ENCODE measurements at regions not wholly inside any gene's neighbourhood (a gene's known extent, or its start where the extent isn't known, plus 50 kb on each side); places are given as distances from the start of the nearest gene placed in this dataset.
A peak's percentile ranks its signal among the peaks of the same experiment; 100 is the strongest.

DNA sequence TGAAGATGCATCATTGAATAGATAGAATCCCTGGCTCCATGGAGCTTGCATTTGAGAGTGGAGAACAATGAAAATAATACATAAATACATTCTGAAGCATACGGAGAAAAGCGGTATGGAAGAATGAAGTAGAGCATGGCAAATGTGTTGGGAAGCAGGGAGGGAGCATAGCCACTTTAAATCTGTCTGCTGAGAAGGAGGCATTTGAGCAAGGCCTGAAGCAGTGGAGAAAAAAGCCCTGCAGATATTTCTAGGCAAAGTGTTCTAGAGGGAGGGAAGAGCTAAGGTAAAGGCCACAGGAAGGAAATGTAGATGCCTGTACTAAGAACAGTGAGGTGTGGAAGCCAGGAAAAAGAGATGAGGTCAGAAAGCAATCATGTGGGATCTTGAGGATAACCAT lies 484.8 kb downstream of the CNTN3 start:
- in situ Hi-C loops (cut with HindIII; ENCODE audit: low pct_ligation_motif_present, low pct_unique_long_range_greater_than_20kb, low sequenced_read_pairs), result no loop called here
- no peak for DNase-seq

DNA sequence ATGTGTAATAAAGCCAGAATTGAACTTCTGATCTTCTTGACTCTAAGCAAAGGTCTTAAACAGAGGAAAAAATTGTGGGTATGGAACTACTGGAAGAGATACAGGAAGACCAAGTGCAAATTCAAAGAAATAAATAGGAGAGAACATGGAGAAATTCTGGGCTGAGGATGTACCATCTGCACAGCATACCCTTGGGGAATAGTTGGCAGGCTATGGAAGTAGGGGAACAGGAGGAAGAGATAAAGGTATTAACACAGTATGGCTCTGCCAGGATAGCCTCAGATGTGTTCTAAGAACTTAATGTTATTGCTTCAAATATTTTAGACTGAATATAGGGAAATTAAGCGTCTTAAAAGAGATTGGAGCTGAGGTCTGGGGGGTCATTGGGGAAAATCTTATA lies 485.4 kb downstream of the CNTN3 start:
- in situ Hi-C loops (cut with HindIII; ENCODE audit: low pct_ligation_motif_present, low pct_unique_long_range_greater_than_20kb, low sequenced_read_pairs), result no loop called here
- no peak for DNase-seq

DNA sequence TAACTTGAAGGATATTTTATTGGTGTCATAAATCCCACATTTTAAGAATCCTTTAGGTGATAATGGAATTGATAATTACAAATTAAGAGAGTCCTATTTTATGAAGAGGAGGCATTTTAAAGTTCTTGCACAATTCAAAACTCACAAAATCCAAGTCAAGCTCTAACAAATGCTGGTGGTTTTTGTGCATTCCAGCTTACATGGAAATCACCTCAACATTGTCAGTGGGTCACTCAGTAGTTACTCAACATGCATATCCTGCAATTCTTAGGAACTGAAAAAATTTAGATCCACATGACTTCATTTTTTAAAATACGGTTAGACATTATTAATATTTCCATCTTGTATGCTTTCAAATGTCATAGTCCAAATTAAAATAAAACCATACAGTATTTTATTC lies 487.2 kb downstream of the CNTN3 start:
- in situ Hi-C loops (cut with HindIII; ENCODE audit: low pct_ligation_motif_present, low pct_unique_long_range_greater_than_20kb, low sequenced_read_pairs), result no loop called here
- DNase-seq, result no peak

DNA sequence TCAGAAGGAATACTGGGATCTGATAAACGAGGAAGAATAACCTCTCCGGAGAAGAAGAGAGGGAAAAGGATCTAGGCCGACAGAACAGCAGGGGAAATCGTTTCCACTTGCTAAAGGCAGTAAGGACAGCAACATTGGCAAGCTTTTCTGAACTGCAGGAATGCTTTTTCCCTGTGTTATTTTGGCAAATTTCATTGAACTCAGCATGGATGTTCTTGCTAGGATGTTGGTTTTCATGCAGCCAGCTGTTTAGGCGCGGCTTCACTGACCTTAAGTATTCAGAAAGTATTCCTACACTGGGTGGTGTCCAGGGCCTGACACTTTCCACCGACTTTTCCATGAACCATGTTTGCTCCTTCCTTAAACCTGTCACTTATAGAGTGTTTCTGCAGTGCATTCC lies 489.7 kb downstream of the CNTN3 start:
- DNase-seq, result no peak
- in situ Hi-C loops (cut with HindIII; ENCODE audit: low pct_ligation_motif_present, low pct_unique_long_range_greater_than_20kb, low sequenced_read_pairs), result no loop called here

DNA sequence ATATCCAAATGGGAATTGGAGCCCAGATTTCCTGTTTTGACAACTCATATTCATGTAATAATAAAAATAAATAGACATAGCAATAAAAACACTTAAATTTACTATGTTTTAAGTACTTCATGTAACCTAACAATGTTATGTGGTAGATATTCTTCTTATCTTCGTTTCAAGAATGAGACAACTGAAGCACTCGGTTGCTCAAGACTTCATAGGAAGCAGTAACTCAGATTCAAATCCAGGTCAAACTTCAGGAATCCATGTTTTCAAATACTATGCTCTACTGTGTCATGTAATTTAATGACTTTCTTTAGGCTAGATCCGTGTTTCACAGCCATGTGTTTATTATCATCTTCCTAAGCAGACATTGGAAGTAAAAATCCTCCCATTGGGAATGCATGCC lies 492.2 kb downstream of the CNTN3 start:
- in situ Hi-C loops (cut with HindIII; ENCODE audit: low pct_ligation_motif_present, low pct_unique_long_range_greater_than_20kb, low sequenced_read_pairs), result no loop called here
- no peak for DNase-seq

DNA sequence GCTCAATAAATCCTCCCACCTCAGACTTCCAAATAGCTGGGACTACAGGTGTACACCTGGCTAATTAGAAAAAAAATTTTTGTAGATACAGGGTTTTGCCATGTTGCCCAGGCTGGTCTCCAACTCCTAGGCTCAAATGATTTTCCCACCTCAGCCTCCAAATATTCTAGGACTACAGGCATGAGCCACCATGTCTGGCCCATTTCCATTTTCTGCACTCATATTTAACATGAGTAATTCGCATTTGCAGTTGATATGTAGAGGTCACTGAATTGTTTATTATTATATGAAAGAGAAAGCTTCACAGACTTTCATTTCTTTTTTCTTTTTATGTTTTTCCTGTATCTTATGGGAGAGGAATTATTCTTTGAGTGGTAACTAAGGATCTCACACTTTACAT lies 492.7 kb downstream of the CNTN3 start:
- no peak for DNase-seq
- in situ Hi-C loops (cut with HindIII; ENCODE audit: low pct_ligation_motif_present, low pct_unique_long_range_greater_than_20kb, low sequenced_read_pairs), result no loop called here

DNA sequence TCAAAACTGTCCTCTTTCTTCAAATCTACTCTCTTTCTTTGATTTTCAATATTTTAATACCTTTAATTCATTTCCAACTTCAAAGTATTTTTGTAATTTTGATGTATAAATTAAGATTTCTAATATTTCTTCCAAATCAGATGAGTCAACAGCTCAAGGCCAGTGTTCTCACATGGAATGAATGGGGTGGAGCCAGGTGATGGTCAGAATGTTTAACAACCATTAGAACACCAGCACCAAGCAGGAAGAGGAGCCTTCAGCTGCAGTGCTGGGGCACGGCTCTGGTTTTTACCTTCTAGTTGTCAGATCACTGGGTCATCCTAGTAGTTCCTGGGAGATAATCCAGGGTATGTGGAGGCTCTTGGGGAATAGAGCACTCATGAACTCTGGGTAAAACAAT lies 494.5 kb upstream of the PDZRN3 start:
- DNase-seq, result no peak
- in situ Hi-C loops (cut with HindIII; ENCODE audit: low pct_ligation_motif_present, low pct_unique_long_range_greater_than_20kb, low sequenced_read_pairs), result no loop called here

DNA sequence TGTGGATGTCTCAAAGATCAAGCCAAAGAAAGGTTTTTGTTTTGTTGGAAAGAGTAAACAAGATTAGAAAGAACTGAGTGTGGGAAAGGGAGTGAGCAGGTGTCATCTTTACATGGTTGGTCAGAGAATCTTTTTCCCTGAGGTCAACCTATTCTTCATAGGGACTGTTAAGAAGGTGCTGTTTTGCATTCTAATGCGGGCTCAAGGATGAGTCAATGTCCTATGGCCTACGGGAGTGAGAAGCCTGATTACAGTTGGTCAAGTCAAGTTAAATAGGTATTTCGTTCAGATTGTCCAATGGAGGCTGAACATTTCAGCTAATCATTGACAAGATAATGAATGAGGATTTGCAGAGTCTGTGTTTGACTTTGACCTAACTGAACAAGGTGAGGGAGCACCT lies 491.2 kb upstream of the PDZRN3 start:
- no peak for DNase-seq
- in situ Hi-C loops (cut with HindIII; ENCODE audit: low pct_ligation_motif_present, low pct_unique_long_range_greater_than_20kb, low sequenced_read_pairs), result no loop called here

DNA sequence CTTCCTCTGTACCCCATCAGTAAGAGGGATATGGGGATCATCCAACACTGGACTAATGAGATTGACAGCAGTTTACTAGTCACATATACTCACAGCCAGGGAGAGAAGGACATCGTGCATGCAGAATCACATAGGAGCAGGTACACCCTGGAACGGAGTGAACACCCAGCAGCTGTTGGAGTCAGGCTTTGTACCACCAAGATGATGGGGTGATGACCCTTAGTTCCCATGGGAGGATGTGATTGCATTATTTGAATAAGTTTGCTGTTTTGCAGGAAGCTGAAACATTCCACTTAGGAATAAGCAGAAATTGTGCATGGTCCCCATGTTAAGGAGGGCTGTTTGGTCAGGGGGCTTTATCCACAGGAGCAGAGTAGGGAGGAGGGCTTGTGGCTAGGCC lies 482.7 kb upstream of the PDZRN3 start:
- no peak for DNase-seq
- in situ Hi-C loops (cut with HindIII; ENCODE audit: low pct_ligation_motif_present, low pct_unique_long_range_greater_than_20kb, low sequenced_read_pairs), result no loop called here

DNA sequence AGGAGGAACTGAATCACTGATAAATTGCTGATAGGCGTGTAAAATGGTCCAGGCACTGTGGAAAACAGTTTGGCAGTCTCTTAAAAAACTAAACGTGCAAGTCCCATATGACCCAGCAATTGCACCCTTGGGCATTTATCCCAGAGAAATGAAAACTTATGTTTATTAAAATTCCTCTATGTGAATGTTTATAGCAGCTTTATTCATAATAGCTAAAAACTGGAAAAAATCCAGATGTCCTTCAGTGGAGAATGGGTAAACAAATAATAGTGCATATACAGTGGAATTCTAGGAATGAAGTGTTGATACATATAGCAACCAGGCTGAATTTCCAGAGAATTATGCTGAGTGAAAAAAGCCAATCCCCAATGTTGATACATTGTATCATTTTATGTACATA lies 482.2 kb upstream of the PDZRN3 start:
- in situ Hi-C loops (cut with HindIII; ENCODE audit: low pct_ligation_motif_present, low pct_unique_long_range_greater_than_20kb, low sequenced_read_pairs), result no loop called here
- no peak for DNase-seq

DNA sequence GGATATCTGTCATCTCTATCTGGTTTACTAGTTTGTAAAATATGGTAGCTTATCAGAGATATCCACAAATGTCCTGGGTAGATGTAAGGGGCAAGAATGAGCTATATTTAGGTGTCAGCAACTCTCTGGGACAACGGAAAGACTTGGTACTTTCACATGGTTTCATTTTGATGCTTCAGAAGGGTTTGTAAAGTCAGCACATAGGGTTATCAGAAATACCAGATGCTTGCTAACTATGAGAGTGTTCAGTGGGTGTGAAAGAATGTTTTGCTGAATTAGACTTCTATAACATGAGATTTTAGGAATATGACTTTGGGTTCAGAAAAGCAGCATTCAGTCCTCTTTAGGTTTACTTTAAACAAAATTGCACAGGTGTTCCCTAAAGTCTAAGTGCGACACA lies 466.5 kb upstream of the PDZRN3 start:
- no peak for DNase-seq
- in situ Hi-C loops (cut with HindIII; ENCODE audit: low pct_ligation_motif_present, low pct_unique_long_range_greater_than_20kb, low sequenced_read_pairs), result no loop called here

DNA sequence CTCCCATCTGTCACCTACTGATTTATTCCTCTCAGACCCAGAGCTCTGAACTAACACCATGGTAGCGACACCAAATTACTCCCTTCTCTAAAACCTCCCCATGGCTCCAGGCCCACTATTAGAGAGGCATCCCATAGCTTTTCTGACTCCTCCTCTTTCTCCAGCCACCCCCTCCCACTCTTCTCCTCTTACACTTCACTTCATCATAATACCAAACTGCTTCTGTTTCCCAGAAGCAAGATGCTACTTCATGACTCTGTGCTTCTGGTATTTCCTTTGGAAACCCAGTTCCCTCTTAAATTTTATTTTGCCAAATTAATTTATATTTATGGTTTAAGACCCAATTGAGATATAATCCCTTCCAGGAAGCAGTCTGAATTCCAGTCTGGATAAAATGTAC lies 465.1 kb upstream of the PDZRN3 start:
- in situ Hi-C loops (cut with HindIII; ENCODE audit: low pct_ligation_motif_present, low pct_unique_long_range_greater_than_20kb, low sequenced_read_pairs), result no loop called here
- DNase-seq, result no peak

DNA sequence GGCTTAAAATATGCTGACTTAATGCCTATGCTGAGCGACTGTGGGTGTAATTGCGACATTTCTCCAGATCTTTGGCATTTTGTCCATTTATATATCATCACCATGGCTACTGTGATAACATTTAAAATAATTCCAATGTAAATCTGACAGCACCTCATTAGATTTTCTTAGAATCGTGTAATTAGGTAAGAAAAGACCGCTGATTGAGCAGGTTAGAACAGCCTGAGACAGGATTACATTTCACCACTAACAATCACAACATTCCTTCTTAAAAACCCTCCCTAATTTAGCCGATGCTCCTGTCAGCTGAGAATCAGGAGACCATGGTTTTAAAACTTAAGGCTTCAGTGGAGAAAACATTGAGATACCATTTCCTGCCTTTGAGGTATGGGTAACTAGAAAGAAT lies 455.3 kb upstream of the PDZRN3 start:
- in situ Hi-C loops (cut with HindIII; ENCODE audit: low pct_ligation_motif_present, low pct_unique_long_range_greater_than_20kb, low sequenced_read_pairs), result no loop called here
- no peak for DNase-seq

DNA sequence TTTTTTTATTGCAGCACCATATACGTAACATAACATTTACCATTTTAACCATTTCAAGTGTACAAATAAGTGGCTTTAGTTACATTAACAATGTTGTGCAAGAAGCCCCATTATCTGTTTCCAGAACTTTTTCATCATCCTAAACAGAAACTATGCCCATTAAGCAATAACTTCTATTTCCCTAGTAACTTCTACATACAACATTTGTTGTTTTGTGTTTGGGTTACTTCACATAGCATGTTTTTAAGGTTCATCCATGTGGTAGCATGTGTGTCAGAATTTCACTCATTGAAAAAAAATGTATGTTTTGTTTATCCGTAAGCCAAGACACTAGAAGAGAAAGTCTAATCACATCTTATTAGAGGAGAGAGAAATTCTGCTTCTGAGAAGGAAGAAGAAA lies 450.5 kb upstream of the PDZRN3 start:
- DNase-seq, result no peak
- in situ Hi-C loops (cut with HindIII; ENCODE audit: low pct_ligation_motif_present, low pct_unique_long_range_greater_than_20kb, low sequenced_read_pairs), result no loop called here

DNA sequence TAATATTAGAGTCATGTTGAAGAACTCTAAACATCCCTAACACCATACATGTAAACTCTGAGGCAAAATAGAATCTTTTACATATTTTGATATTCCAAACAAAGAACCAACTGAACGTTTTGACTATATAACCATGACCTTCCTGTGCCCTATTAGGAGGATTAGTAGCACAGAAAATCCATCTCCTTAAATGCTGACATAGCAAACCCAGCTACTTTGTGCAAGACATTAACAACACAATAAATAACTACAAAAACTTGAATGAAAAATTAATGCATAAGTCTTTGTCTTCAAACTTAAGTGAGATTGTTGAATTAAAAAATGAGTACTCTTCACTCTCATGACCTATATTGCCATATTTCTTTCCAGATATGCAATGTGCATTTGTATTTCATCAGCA lies 450.0 kb upstream of the PDZRN3 start:
- in situ Hi-C loops (cut with HindIII; ENCODE audit: low pct_ligation_motif_present, low pct_unique_long_range_greater_than_20kb, low sequenced_read_pairs), result no loop called here
- DNase-seq, result no peak

DNA sequence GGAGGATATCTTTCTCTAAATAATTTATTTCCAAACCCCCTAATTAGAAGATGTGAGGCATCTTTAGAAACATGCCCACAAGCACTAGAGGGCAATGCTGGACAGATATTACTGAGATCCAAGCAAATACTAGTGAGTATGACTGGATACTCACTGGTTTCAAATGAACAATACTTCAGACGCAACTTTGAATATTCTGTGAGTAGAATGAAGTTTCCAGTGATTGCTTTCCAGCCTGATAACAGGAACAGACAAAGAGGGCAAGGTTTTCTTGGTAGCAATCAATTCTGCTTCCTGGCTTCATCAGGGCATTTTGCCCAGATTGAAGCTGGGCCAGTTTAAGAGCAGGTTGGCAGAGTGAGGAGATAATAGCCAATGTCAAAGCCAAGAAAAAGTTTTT lies 442.6 kb upstream of the PDZRN3 start:
- in situ Hi-C loops (cut with HindIII; ENCODE audit: low pct_ligation_motif_present, low pct_unique_long_range_greater_than_20kb, low sequenced_read_pairs), result no loop called here
- DNase-seq, result peak; percentile 2

DNA sequence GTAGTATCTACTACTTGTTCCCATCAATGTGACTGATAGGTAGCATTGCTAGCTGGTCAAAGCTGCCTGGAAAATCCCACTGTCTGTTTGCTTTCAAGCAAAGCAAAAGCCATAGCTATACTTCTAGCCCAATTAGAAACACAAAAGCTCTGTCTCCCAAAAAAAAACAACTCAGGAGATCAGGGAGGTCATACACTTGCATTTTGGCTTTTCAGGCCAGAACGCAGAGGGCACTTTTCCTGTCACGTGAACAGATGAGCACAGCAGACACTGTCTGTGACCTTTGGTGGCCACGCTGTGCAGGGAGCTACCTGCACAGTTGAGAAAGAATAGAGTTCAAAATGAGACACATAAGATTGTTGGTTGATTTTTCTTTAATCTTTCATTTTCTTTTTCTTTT lies 441.7 kb upstream of the PDZRN3 start:
- in situ Hi-C loops (cut with HindIII; ENCODE audit: low pct_ligation_motif_present, low pct_unique_long_range_greater_than_20kb, low sequenced_read_pairs), result no loop called here
- DNase-seq, result no peak

DNA sequence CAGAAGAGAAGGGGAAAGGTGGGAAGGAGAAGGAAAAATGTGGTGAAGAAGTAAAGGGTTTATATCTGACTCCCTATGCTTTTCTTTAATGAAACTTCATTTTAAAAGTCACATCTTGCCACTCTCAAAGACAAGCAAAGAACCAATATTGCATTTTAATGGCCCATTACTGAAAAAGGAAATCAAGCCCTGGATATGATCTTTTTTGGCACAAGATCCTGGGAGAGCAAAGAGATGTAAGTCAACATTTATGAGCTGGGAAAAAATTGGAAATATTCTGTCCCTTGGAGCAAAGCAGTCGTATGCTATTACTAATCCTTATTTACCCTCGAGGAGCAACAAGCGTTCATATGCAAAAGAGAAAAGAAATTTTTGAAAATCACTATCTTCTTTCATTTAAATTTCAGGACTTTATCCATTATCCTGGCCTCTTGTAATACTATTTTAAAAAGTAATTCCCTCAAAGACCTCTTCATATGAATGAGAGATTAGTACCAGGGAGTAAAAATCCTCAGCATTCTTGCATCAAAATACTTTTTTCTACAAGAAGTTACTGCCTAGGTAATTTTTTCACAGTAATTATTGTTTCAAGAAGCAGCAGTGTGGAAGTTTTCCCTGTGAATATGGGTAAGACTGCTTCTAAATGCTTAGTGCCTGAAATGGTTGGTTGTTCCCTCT lies 435.3 kb upstream of the PDZRN3 start:
- no peak for DNase-seq
- in situ Hi-C loops (cut with HindIII; ENCODE audit: low pct_ligation_motif_present, low pct_unique_long_range_greater_than_20kb, low sequenced_read_pairs), result no loop called here

DNA sequence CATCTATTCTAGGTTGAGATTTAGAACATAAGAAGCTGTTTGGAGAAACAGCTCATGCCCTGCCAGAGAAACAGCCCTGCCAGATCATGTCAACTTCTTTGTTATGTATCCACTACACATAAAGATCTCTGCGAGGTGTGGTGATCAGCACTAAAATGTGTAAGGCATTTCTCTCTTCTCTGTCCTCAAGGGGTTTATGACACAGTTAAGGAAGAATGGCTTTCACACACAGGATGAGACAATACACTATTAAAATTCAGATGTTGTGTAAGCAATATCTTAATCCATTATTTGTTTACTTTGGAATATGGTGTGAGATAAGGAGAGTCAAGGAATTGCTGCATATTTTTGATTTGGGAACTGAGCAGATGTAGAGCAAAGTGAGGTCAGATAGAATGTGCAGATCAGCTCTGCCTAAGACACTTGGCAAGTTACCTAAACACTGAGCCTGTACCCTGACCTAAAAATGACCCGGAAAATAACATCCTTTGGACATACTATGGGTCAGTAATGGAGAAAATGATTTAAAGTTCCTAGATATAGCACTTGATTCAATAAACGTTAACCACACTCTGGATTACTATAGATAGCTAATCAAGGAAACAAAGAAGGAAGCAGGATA lies 434.7 kb upstream of the PDZRN3 start:
- no peak for DNase-seq
- in situ Hi-C loops (cut with HindIII; ENCODE audit: low pct_ligation_motif_present, low pct_unique_long_range_greater_than_20kb, low sequenced_read_pairs), result no loop called here

DNA sequence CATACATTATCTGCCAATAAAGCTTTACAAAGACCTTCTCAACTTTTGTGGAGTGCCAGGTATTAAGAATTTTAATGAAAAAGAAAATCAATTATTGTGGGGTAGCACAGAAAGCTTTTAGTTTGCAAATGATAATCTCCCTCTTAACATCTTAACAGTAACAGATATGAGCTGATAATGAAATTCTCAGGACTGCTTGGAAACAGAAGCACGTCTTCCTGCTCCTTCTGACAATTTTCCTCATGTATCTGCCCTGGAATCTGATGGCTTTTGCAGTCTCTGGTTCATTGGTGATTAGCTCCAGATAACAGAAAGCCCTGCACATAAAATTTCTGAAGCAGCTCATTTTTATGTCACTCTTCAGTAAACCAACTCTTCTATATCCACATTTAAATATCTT lies 432.4 kb upstream of the PDZRN3 start:
- DNase-seq, result no peak
- in situ Hi-C loops (cut with HindIII; ENCODE audit: low pct_ligation_motif_present, low pct_unique_long_range_greater_than_20kb, low sequenced_read_pairs), result no loop called here

DNA sequence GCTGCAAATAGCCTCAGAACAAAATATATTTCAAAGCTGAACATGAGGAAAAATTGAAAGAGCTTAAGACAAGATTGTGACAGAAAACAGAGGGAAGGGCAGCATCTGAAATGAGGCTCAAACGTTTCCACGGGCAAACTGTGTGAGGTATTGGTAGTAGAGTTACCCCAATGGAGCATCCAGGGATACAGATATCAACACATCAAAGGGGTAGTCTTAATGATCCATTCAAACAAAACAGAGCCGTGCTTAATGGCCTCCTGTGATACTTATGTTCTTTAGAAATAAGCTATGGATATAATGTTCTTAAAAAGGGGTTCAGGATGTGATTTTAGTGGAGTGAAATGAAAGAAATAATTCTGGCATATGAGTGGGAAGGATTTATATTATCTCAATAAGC lies 430.3 kb upstream of the PDZRN3 start:
- in situ Hi-C loops (cut with HindIII; ENCODE audit: low pct_ligation_motif_present, low pct_unique_long_range_greater_than_20kb, low sequenced_read_pairs), result no loop called here

More for the DNA sequence above, 430.3 kb upstream of the PDZRN3 start:
- no peak for DNase-seq
